Stromal cell of bone marrow (primary cell): ENCODE measurements at regions not wholly inside any gene's neighbourhood (a gene's known extent, or its start where the extent isn't known, plus 50 kb on each side); places are given as distances from the start of the nearest gene placed in this dataset.
"Not testable (repeated sequence)": the region's sequence is repeated elsewhere in the genome, so short reads cannot be mapped to it uniquely, and the experiment has no call there.

Experiments
- DNase-seq: peaks from one replicate; pipeline ENCODE4 v3.0.0-alpha.2; 2012; ENCODE audit warnings: low read depth

- DNase-seq, result no peak
Measured at GRCh38 chr5:165407352-165407751, 1901.9 kb downstream of the MAT2B start.

DNA sequence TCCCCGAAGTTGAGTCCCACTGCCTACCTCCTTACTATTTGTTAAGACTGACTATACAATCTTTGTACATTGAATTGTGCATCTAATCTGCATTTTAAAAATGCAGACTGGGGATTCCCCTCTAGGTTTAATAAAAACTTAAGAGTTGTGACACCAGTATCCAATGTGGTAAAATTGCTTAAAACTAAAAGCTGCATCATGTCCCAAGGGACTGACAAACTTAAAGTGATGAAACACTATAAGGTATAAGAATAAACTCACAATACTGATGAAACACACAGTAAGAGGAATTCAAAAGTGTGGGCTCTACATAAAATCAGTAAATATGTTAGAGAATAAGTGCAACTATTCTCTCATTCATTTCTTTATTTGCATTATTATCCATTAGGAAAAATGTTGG is 1905.1 kb downstream of the MAT2B start:
- DNase-seq, result peak; percentile 6

GRCh38 chr5:165411532-165411931 is 1906.1 kb downstream of the MAT2B start:
- not testable (repeated sequence) for DNase-seq

GRCh38 chr5:165420493-165420892 is 1915.1 kb downstream of the MAT2B start:
- no peak for DNase-seq

DNA sequence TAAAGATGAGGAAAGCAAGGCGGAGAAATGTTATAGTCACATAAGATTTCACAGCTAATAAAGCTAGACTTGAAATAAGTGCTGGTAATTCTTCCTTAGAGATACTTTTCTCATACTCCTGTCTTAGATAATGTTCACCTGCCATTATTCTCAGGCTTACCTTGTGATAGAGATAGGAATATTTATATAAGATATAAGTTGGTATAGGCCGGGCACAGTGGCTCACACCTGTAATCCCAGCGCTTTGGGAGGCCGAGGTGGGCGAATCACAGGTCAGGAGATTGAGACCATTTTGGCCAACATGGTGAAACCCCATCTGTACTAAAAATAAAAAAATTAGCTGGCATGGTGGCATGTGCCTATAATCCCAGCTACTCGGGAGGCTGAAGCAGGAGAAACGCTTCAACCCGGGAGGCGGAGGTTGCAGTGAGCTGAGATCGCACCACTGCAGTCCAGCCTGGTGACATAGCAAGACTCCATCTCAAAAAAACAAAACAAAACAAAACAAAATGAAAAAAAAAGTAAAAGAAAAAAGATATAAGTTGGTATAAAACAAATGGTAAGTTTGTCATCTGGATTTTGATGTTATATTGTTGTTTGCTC is 1918.4 kb downstream of the MAT2B start:
- DNase-seq, result no peak

- DNase-seq, result no peak
Measured at GRCh38 chr5:165425594-165425993, 1920.2 kb downstream of the MAT2B start.

DNA sequence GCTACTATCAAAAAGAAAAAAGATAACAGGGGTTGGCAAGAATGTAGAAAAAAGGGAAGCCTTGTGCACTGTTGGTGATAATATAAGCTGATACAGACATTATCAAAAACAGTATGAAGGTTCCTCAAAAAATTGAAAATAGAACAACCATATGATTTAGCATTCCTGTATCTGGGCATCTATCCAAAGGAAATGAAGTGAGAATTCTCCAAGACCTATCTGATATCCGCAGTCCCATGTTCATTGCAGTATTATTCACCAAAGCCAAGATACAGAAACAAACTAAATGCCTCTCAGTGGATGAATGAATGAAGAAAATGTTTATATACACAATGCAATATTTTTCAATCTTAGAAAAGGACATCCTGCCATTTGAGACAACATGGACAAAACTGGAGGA is 1943.3 kb downstream of the MAT2B start:
- no peak for DNase-seq

- peak; percentile 22 for DNase-seq
Measured at GRCh38 chr5:165457859-165458481, 1952.6 kb downstream of the MAT2B start.

DNA sequence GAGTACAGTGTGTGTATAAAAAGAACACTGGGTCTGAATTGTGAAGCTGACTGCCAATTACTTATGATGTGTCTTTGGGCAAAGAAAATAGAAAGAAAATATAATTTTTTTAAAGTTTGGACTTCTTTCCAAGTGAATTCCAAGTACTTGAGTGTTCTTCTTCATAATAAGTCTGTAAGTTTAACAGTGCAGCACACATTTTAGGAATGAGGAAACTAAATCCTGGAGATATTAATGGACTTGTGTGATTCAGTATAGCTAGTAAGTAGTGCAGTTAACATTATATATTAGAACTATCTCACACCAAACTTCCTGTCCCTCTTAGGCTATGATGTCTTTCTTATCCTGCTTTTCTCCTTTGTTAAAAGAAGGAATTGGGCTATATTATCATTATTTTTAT is 1953.8 kb downstream of the MAT2B start:
- peak; percentile 9 for DNase-seq

DNA sequence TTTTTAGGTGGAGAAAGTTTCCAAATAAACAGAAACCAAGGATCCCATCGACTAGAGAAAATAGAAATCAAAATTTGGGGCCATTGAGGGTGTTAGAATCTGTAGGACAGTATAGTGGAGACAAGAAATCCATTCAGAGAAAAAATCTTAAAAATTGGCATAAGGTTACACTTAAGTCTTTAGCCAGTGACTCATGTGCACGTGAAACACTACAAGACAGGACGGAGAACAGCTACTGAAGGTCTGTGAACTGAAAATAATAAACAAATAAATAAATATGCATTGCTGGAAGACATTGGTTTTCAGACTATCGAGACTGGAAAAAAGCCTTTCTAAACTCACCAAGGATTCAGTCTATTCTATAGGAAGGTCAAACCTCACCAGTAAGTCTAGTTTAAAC is 1955.5 kb downstream of the MAT2B start:
- peak; percentile 2 for DNase-seq

DNA sequence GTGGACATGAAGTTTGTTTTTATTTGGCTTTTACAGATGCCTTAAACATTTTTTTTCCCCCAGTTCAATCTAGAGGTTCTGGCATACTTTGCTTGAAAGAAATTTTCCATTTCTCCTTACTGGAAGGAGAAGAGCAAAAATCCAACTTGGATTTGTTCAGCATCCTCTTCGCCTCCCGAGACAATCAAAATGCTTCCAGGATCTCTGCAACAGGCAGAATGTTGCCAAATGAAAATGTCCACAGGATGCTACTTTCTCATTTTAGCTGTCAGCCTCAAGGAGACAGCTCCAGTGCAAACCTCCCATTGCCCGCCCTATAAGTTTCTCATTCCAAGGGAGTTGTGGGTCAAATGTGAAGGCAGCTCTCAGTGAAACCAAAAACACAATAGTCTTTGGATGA is 1972.1 kb downstream of the MAT2B start:
- no peak for DNase-seq

- peak; percentile 18 for DNase-seq
Measured at GRCh38 chr5:165495829-165496380, 1990.5 kb downstream of the MAT2B start.

DNA sequence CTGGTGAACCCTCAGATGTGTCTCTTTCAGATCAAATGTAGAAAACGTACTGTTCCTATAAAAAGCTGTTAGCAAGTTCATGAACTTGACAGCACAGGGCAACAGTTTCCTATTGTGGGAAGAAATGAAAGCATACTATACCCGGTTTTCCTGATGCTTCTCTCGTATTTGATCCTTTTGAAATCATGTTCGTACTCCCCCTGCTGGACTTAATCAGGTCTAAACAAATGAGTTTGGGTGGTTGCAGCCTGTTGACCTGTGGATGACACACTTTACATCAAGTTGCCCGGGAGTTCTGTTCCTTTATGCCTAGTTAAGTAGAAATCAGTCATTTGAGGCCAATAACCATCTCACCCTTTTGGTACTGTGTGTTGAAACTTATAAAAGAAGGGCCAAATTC is 1992.3 kb downstream of the MAT2B start:
- peak; percentile 9 for DNase-seq

DNA sequence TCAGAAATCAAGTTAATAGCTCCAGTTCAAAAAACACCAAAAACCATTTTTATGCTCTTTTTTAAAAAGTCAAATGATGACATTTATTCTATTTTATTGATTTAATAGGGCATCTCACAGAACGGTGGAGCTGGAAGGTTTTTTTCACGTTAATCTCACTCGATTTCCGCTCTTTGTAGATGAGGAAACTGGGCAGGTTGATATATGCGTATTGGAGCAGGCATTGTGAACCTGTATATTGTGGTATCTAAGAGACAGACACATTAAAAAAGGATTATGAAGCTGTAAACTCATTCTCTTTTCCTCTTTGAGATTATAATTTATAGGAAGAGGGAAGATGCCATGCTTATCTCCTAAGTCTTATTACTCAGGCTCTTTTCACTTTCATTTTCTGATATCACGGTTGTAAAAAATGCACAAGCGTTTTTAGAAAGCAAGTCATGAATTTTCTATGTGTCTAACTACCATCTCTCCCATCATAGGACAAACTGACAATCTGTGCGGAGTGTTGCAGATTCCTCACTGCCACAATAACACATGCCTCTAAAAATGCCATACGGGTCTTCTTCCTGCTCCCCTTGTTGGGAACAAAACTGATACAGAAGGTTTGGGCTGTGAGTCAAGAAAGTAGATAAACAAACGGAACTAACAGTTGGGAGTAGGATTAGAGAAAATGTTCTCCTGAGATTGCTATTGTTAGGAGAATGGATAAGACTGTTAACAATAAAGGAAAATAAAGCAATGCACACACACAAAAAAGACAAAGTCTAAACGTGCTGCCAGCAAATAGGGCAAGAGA is 1997.7 kb downstream of the MAT2B start:
- DNase-seq, result no peak

DNA sequence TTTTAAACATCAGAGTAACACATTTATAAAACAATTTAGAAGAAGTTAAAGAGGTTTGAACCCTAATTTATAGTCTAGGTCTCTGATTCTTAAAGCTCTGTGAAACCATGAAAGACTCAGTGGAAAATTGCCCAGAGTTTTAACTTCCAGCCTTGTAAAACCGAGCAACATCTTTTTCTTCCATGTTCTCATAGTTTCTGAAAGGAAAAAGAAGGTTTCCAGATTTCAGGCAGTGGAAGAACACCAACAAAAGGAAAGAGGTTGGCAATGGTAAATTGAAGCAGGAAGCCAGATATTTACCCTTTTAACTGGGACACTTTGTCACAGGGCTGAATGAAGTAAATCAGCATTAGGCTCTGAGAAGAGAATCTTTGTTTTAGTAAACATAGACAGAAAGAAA is 1999.3 kb downstream of the MAT2B start:
- no peak for DNase-seq

DNA sequence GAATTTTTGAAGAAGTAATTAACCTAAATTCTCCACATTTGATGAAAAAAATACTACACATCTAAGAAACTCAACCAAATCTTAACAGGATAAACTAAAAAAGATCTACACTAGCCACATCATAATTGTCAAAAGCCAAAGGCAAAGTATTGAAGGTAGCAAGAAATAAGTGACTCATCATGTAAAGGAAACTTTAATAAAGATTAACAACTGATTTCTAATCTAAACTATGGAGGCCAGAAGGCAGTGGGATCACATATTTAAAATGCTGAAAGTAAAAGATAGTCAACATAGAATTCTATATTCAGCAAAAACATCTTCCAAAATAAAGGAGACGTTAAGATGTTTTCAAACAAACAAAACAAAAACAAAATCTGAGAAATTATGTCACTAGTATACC is 2002.9 kb downstream of the MAT2B start:
- no peak for DNase-seq

DNA sequence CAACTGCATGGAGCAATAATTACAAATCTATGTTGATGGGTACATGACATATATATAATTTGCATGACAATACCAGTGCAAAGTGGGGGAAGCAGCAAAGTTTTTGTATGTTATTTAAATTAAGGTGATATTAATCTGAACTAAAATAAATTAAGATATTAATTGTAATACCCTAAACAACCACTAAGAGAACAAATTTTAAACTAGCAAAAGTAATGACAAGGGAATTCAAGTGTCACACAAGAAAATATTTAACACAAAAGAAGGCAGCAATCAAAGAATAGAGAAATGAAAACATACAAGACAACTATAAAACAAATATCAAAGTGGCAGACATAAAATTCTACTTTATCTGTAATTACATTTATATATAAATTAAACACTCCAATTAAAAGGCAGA is 2003.4 kb downstream of the MAT2B start:
- no peak for DNase-seq

DNA sequence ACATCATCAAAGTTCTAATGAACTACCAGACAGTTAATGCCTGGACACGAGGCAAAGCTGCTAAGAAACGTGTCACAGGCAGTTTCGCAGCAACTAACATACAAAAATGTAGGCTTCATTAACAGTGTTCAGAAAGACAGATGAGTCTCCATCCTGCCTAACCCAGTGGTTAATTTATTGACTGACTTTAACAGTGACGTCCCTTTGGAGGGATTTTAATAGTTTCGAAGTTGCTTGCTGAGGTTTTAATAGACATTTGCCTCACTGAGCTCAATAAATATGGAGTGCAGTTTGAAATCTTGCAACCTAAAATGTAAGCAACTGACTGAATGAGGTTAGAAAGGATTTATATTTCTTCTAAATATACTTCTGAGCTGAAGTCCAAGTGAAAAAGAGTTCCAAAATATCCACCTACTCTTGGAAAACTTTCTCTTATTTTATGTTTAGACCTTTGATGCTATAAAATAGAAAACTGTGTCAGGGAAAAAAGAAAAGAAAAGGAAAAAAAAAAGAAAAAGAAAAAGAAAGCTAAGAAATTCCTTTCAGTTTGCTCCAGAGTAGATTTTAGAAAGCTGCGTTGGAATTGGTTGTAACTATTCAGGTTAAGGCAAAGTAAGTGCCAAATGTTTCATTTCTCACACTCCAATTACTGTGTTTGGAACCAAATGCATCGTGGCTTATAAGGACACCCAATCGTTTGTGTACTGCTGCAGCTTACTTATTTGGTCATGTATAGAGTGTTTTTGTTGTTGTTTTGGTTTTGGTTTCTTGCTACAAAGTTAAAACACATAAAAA is 2016.6 kb downstream of the MAT2B start:
- DNase-seq, result no peak

GRCh38 chr5:165525271-165525670 is 2019.9 kb downstream of the MAT2B start:
- no peak for DNase-seq

GRCh38 chr5:165526357-165526756 is 2020.9 kb downstream of the MAT2B start:
- no peak for DNase-seq

- DNase-seq, result no peak
Measured at GRCh38 chr5:165527577-165527976, 2022.2 kb downstream of the MAT2B start.

DNA sequence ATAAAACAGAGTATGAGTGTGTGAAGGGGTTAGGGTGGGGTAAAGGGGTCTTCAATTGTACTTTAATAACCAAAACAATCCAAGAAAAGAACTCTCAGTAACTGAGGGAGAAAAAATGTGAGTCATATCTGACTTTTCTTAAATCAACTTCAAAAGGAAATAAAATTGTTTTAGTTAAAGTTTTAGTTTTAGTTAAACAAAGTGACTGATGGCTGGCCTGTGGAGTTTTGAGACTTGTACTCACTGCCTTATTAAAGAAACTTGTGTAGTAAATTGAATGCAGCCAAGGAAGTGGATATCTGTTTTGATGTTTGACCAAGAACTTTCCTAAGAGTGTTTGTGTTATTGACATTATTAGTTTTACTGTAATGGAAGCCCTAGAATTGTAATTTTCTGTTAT is 2032.6 kb downstream of the MAT2B start:
- no peak for DNase-seq
